ENCODE measurements at regions not wholly inside any gene's neighbourhood (a gene's known extent, or its start where the extent isn't known, plus 50 kb on each side); places are given as distances from the start of the nearest gene placed in this dataset.

- no peak overlapping the region for H4K8ac ChIP-seq (ENCODE audit: extremely low read depth, insufficient read depth, low read length)
- no peak for TF ChIP-seq CHD1 (IDR thresholded peaks at IDR 0.05; ENCODE audit: low read depth, low read length)
- H2AFZ ChIP-seq (ENCODE audit: low read length), result no peak overlapping the region
- no peaks in the 10 kb centered on the region for H3K23me2 ChIP-seq (ENCODE audit: low read depth, low read length)
- FAIRE-seq (no peak), DNase-seq (ENCODE audit: low read depth in 1 of 2, low spot score in 2 of 2) (no peak)
- H2BK5ac ChIP-seq (ENCODE audit: low read depth, low read length), result no peak overlapping the region
- H3K9ac ChIP-seq (replicated peaks in 1 of 4; ENCODE audit: extremely low read depth in 1 of 4, low read depth in 3 of 4, low read length in 3 of 4), result no peak overlapping the region
- H3K27me3 ChIP-seq (replicated peaks in 1 of 4; ENCODE audit: control insufficient read depth in 3 of 4, extremely low read depth in 1 of 4, insufficient read depth in 3 of 4, low read length in 3 of 4), result no peaks in the 10 kb centered on the region
- no peak overlapping the region for H2BK20ac ChIP-seq (ENCODE audit: low read length)
- H3K79me1 ChIP-seq (ENCODE audit: low read depth, low read length), result no peaks in the 10 kb centered on the region
- no peak overlapping the region for H2BK12ac ChIP-seq (ENCODE audit: low read depth, low read length)
- no peak overlapping the region for H3K4ac ChIP-seq (replicated peaks; ENCODE audit: insufficient read length, low read depth, low read length)
- H3K14ac ChIP-seq (ENCODE audit: insufficient read length), result no peak overlapping the region
- no peak overlapping the region for H3K56ac ChIP-seq (replicated peaks; ENCODE audit: insufficient read length, low read depth, low read length)
- CTCF ChIA-PET (ENCODE audit: partially characterized antibody), result interaction anchor here (0.6 kb wide), 1 partner anchor 196 kb away, joined by 3 read pairs; no protein-coding TSS in a partner anchor
- H3K4me2 ChIP-seq (ENCODE audit: insufficient read depth in 1 of 2, low read depth in 2 of 2, low read length in 2 of 2), result no peak overlapping the region
- H3K9me3 ChIP-seq (ENCODE audit: insufficient read depth in 2 of 2, low read depth in 1 of 2, low read length in 1 of 2), result no peaks in the 10 kb centered on the region
- no peaks in the 10 kb centered on the region for H4K20me1 ChIP-seq (replicated peaks in 1 of 2; ENCODE audit: control insufficient read depth in 1 of 2, insufficient read depth in 2 of 2, low read length in 2 of 2)
- no peaks in the 10 kb centered on the region for H3K4me1 ChIP-seq (replicated peaks in 1 of 4; ENCODE audit: control insufficient read depth in 3 of 4, insufficient read depth in 4 of 4, low read length in 3 of 4)
- no peak overlapping the region for H3K4me3 ChIP-seq (ENCODE audit: extremely low read depth in 1 of 4, insufficient read depth in 2 of 4, low read depth in 3 of 4, low read length in 4 of 4)
- no peak overlapping the region for H3K18ac ChIP-seq (ENCODE audit: extremely low read depth, low read length)
- no peaks in the 10 kb centered on the region for H3K36me3 ChIP-seq (ENCODE audit: control insufficient read depth in 2 of 4, insufficient read depth in 4 of 4, low read length in 3 of 4)
- H2BK15ac ChIP-seq (ENCODE audit: low read length), result no peak overlapping the region
- H2AK5ac ChIP-seq (ENCODE audit: low read depth, low read length), result no peak overlapping the region
- no peak overlapping the region for H4K91ac ChIP-seq (replicated peaks; ENCODE audit: insufficient read length, low read length)
- H3K27ac ChIP-seq (ENCODE audit: low read depth, low read length), result no peak overlapping the region
- no peak overlapping the region for H4K5ac ChIP-seq (ENCODE audit: insufficient read length, low read depth, low read length)
- H2BK120ac ChIP-seq (replicated peaks; ENCODE audit: low read depth, low read length), result no peak overlapping the region
- H3K79me2 ChIP-seq (ENCODE audit: control insufficient read depth in 1 of 2, insufficient read depth in 2 of 2, low read length in 2 of 2), result no peaks in the 10 kb centered on the region
- H3K23ac ChIP-seq (ENCODE audit: insufficient read length), result no peak overlapping the region
- POLR2A ChIA-PET (ENCODE audit: partially characterized antibody), result no interaction called here
Measured at GRCh38 chr4:80144676-80145470, 52.4 kb upstream of the PRDM8 start.
